Stimulated activated CD8-positive, alpha-beta memory T cell treated with anti-CD3 and anti-CD28 coated beads, Interleukin-12 subunit alpha, Interleukin-12 subunit beta, amount 100 ng/mL, for 1 hour (primary cell): ENCODE measurements at regions not wholly inside any gene's neighbourhood (a gene's known extent, or its start where the extent isn't known, plus 50 kb on each side); places are given as distances from the start of the nearest gene placed in this dataset.
"Not testable (repeated sequence)": the region's sequence is repeated elsewhere in the genome, so short reads cannot be mapped to it uniquely, and the experiment has no call there.

Source experiments
- DNase-seq: peaks from one replicate; pipeline ENCODE4 v3.0.0-alpha.2; 2020; ENCODE audit warnings: low read depth

GRCh38 chr3:94714194-94714593, 651.3 kb downstream of the NSUN3 start:
- no peak for DNase-seq

DNA sequence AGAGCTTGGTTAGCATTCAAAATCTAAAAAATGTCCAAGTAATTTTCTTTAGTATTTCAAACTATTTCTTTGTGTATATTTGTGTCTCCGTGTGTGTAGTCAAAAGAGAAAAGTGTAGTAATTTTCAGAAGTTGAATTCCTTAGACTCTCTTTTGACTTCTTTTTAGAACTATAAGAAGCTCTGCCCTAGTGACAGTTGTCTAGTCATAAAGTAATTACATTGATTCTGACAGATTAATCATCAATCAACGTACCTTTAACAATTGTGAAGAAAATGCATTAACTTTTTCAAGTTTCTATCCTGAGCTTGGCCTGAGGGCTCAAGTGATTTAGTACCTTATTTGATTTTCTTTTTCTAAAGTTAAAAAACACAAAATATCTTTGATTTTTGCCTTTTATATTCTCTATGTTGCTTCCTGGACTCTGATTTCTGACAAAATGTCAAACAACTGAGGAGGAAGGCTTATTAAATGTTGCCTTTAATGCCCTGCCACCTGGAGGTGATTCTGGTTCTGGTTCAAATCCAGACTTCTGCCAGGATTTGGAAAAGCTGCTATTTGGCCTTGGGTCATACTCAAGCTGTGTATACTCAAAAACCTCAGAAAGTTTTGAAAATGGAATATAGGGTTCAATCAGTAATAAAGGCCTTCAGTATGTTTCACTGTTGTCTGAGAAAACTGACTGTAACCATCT, 653.6 kb downstream of the NSUN3 start:
- DNase-seq: no peak

GRCh38 chr3:94734206-94734605, 671.3 kb downstream of the NSUN3 start:
- no peak for DNase-seq

DNA sequence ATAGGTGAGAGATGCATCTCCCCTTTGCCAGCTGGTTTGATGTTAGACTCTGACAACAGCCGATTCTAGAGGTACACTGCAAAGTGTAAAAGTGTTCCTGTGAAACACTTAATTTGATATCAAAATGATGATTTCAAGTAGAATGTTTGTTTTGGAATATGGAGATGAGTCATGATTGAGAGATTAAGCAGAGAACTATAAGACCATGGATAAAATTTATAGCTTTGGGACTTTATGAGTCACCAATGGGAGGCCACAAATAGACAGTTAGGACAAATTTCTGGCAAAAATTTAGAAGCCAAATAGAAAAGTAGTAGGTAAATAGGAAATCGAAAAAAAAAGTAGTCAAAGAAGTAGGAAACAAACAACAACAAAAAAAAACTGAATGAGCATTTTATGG, 672.5 kb downstream of the NSUN3 start:
- no peak for DNase-seq

DNA sequence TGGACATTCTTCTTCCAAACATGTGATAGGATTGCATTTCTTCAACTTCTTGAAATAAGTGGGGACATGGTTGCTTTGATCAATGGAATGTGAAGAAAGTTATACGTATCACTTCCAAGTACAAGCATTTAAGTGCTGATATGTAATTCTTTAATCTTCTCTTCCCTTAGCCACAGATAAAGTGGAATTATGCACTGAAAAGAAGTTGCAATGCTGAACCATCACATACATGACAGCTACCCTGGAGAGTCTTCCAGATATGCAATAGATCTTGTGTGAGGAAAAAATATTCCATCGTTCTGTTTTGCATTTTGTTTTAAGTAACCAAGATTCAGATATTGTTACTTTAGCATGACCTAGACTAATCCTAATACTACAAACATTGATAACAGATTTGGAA, 674.3 kb downstream of the NSUN3 start:
- DNase-seq: no peak

DNA sequence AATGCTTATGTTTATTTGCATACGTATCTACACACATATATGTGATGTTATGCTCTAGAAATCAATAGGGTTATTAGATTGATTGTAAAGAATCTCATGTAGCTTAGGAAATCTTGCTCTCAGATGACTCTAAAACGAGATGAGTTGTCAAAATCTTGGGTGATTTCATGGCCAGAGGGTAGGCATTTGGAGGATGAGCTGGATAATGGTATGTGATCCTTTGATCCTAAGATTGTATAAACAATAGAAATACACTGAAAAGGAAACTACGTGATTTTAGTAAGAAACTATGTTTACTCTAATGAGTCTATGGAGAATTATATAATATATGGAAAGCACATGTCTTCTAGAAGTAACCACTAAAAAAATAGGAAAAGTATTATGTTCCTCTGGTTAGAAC, 676.6 kb downstream of the NSUN3 start:
- no peak for DNase-seq

- no peak for DNase-seq
These were observed 695.9 kb downstream of the NSUN3 start for GRCh38 chr3:94758751-94759150.

- DNase-seq: no peak
These were observed 709.5 kb downstream of the NSUN3 start for GRCh38 chr3:94772402-94772801.

GRCh38 chr3:94775746-94776145, 712.9 kb downstream of the NSUN3 start:
- no peak for DNase-seq

GRCh38 chr3:94776401-94776915, 713.6 kb downstream of the NSUN3 start:
- no peak for DNase-seq

DNA sequence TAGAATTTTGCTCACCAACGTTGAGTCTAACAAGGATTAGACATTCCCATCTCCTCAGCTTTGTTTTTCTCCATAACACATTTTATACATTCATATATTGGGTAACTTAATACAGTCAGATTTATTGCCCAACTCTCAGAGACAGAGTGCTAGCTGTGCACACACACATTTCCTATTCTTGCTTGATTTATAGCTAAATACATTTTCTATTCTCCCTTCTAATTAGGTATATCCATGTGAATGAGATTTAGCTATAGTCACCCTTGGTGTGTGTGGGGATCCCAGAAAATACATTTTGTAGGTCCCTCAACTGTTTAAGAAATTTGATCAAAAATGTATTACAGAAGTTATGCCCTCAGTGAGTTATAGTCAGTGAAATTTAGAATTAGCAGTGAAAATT, 715.4 kb downstream of the NSUN3 start:
- DNase-seq: no peak

GRCh38 chr3:94778814-94779494, 716.1 kb downstream of the NSUN3 start:
- DNase-seq: no peak

GRCh38 chr3:94779699-94780098, 716.8 kb downstream of the NSUN3 start:
- DNase-seq: no peak

DNA sequence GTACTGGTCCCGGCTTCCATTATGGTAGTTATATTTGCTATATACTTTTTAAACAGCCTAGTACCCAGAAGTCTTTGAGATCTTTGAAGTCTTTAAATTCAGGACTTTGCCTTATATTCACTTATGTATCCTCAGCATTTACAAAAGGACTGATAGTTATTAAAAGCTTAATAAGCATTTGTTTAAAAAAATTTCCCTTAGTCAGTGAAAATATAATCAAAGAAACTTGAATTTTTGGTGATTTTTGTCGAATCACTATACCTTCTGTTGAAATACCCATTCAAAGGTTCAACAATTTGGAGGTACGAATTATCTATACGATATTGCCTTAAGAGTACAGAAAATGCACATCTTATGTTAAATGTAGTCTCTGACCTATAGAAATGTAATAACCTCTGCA, 721.4 kb downstream of the NSUN3 start:
- DNase-seq: no peak

DNA sequence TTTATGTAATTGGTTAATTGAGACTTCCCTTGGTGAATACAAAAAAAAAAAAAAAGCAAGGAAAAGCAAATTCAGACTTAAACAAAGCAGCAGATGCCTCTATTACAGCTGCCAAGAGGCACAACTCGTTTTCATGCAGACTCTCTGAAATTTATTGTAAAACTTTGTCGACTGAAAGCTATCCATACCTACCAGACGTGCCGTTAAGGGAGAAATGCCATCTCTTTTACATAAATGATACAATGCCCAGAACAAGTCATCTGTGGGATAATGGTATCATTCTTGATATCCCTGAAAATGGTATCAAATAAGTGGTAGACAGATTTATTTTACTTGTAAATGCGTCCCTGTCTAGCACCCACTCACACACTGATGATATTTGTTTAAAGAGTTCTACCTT, 724.2 kb downstream of the NSUN3 start:
- DNase-seq: no peak

DNA sequence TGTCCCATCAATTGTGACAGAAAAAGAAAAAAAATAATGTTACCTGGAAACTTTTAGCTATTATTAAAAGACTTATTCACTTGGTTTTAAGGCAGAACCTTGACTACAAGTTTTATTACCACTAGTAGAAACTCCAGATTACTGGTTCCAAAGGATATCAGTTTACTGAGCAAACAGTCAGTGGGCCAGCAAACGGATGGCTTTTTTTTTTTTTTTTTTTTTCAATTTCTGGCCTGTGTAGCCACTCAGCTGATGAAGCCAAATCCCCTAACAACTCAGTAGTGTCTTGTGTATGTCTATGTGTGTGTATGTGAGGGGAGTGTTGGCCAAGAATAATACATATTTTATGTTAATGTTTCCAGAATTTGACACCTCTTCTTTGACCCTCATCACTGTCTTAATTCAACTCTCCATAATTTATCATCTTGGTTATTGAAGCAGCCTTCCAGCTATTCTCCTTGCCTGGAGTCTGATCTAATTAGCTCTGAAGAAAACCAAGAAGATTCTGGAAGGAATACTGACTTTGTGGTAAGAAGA, 724.9 kb downstream of the NSUN3 start:
- no peak for DNase-seq

GRCh38 chr3:94794563-94794962, 731.7 kb downstream of the NSUN3 start:
- DNase-seq: no peak

DNA sequence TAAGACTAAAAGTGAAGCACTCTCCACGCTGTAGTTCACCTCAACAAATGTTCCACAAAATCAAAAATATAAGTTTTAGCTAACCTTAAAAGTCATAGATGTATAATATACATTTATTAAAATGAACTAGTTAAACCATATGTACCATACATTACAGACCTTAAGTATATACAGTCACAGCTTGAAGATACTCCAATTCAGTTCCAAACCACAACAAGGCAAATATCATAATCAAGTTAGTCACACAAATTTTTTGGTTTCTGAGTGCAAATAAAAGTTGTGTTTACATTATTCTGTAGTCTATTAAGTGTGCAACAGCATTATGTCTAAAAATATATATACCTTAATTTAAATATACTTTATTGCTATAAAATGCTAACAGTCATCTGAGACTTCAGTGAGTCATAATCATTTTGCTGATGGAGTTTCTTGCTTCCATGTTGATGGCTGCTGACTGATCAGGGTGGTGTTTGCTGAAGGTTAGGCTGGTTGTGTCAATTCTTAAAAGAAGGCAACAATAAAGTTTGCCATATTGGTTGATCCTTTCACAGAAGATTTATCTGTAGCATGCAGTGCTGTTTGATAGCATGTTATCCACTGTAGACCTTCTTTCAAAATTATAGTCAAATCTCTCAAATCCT, 736.7 kb downstream of the NSUN3 start:
- no peak for DNase-seq

DNA sequence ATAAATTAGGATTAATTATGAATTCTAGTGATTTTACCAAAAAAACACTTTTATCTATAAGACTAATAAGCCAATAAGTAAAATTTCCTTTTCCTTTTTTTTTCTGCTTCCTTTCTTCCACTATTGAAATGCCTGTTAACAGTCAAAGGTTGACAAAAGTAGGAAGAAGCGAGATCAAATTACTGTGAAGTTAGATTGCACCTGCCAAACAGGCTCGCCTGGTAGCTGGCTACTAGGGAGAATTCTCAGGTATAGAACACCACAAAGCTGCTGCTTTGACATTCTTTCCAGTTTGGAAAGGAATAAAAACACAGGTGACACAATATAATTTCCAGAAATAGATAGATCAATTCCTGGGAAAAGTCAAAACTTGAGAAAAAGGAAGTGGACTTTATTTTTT, 749.0 kb downstream of the NSUN3 start:
- no peak for DNase-seq

DNA sequence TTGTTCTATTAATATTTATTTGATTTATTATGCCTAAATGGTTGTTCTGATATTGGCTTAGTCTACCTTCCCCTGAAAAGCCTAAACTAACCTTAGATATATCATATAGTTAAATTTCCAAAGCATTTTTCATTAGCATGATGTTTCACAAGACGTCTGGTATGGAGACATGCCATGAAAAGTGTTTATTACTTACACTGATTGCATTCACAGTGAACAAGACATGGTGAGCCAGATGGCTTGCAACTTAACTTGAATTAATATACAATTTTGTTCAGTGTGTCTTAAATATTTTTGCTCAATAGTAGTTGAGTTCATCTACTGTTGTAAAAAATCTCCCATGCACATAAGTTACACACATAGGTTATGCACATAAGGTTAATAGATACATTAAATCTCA, 758.4 kb downstream of the NSUN3 start:
- no peak for DNase-seq

DNA sequence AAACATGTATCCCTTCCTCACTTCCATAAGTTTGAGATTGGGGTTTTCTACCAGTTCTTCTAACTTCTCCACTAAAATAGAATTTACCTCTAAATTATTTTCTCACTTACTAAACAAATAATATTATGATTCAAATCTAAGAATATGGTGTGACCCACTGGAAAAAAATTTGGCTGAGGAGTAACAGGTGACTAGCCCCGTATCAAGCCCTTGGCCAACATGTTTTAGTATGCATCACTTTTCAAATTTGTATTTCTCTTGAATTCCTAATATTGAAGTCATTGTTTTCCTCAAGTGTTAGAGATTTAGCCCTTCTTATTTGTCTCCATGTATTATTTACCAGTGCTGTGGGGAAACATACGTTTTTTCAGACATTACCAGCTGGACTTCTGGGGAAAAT, 759.4 kb downstream of the NSUN3 start:
- DNase-seq: no peak

GRCh38 chr3:94846251-94846650, 783.4 kb downstream of the NSUN3 start:
- DNase-seq: not testable (repeated sequence)

DNA sequence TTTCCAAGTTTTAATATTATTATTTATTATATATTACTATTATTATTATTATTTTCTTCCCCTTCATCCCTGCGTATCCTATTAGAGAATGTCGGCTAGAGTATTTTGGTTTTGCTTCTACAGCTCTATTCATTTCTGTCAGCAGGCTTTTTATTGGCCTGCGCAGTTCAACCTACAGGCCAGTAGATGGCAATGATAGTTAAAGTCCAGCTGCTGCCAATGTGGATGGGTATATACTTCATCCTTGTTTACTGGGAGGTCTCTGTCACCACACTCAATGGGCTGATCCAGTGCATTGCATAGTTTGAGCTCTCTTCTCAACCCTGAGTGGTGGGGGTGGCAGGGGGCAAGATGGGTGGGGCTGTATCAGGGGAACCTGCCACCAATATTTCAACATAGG, 799.8 kb downstream of the NSUN3 start:
- no peak for DNase-seq
